COR-L47 (cell line): ENCODE measurements at regions not wholly inside any gene's neighbourhood (a gene's known extent, or its start where the extent isn't known, plus 50 kb on each side); places are given as distances from the start of the nearest gene placed in this dataset.
"Not testable (repeated sequence)": the region's sequence is repeated elsewhere in the genome, so short reads cannot be mapped to it uniquely, and the experiment has no call there.

Source experiments
- DNase-seq: peaks from one replicate; lab custom pipeline; 2025; lab: John Stamatoyannopoulos, UW

DNA sequence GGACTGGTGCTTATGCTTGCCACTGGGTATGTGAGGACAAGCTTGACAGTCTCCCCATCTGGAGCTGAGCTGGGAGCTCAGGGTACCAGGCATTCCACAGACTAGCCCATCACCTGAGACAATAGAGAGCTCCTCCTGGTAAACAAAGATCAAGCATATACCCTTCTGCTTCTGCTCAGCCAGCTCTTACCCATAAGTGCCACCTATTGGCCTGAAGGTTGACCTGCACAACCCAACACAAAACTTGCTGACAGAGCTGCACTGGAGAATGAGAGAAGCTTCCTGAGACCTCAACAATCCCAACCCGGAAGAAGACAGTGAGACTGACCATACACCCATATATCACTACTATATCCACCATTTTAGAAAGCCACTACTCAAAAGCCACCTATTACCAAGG is 1049.2 kb upstream of the INTU start:
- DNase-seq: no peak

DNA sequence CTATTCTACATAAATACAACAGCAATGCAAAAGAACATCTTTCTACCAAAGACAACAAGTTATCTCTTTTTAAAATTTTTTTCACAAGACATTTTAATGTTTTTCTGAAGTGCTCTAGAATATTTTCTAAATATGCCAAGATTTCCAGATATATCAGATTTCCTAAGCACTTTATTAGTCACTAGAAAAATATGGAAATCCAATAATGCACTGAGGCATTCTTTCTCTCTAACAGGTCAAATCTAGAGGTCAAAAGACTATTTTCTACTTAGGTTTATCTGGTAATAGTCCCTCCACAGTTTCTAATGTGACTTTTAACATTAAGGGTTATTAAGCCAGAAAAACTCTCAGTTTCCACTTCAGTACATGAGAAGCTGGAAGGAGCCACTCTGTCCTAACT is 1041.2 kb upstream of the INTU start:
- DNase-seq: no peak

DNA sequence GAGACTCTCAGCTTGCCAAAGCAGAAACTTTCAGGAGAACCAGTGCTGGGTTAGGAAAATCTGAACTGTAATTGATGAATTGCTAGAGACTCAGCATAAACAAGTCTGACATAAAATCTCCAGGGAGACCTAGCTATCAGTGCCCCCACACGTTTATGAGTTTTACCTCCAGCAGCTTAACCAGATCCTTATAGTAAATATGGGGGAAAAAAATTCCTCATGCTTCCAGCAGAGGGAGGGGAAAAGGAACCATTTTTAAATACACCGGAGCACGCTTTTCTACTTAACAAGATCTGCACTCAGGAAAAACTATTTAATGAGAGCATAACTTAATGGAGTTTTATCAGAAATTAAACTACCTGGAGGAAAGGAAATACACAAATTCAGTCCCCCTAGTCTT is 1040.7 kb upstream of the INTU start:
- DNase-seq: no peak

DNA sequence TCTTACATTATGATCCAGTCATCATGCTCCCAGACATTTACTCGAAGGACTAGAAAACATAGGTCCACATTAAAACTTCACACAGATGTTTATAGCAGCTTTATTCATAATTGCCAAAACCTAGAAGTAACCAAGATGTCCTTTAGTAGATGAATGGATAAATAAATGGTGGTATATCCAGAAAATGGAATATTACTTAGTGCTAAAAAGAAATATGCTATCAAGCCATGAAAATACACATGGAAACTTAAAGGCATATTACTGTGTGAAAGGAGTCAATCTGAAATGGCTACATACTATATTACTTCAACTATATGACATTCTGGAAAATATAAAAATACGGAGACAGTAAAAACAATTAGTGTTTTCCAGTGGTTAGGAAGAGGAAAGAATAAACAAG is 1039.1 kb upstream of the INTU start:
- no peak for DNase-seq

DNA sequence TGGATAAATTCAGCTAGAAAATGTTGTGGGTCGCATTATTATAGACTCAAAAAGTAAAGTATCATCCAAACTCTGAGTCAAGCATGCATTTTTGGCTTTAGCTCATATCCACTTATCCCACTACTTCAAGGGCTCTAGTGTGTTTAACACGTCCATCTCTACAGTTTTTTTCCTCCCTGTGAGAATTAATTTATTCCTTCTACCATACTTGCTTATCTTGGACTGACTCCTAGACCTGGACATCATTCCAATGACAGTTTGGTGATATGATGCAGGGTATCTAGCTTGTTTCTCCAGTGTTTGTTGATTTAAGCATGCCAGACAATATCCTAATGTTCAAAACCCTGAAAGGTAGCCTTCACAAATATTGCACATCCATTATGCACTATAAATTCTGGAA is 1037.1 kb upstream of the INTU start:
- no peak for DNase-seq

DNA sequence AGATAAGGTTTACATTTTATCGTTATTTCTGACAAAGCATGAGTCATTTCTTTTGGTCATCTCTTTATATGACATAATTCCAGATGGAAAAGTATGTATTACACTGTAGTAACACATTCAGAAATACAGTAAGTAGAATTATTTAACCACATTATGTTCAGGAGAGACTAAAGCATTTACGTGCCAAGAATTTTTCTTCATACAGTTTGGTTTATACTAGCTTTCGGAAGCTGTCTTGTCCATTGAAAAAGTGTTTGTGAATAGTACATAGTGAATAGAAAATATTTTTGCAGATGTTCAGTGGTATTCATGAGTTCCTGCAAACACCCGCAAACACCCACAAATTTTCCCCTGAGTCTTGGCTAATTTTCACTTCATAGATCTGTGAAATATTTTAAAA is 1033.0 kb upstream of the INTU start:
- DNase-seq: no peak

DNA sequence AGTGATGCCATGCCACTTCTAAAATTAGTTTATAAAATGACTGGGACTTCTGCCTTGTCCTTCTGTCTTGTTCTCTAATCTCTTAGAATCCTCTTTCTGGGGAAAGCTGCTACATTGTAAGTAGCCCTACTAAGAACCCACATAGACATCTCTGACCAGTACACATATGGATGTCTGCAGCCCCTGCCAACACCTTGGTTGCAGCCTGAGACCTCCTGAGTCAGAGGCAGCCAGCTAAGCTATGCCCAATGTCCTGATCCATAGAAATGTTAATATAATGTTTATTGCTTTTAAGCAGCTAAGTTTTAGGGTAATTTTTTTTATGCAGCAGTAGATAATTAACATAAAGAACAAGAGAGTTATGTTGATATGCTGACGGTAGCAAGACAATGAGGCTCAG is 1029.5 kb upstream of the INTU start:
- DNase-seq: no peak

DNA sequence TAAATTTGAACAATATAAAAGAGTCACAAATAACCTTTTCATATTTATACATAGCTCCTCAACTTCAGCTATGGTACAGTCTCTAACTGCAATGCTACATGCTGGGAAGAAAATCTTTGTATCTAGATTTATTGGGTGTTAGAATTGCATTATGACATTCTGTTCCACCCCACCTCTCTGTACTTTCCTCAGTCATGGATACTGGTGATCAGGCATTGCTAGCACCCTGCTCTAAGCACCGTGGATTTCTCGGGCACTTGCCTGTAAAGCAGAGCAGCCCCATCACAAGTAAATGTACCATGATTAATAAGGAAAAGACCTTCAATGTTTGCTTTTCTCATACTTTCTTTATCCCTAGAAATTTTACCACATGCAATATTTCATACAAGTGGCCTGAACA is 1028.9 kb upstream of the INTU start:
- no peak for DNase-seq

DNA sequence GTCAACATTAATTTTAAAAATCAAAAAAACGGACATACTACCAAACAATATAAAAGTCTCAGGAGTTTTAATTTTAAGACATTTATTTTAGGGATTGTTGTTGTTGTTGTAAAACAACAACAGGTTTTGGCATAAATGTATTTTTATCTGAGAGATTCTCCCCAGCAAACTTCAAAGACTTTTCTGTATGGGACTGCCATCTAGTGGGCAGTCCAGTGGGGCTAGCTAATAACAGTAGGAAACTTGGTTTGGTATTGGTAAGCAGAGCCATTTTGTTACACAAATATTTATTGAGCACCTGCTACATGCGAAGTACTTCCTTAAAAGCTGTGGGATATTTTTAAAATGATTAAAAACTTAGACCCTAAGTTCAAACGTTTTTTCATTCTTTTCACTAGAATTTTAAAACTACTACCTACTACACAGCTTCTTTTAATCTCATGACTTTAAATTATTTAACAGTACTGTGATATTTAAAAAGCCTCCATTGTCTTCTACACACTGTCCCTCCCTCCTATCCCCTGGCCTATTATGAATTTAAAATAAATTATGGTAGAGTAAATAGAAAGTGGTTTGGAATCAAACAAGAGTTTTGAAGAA is 1028.4 kb upstream of the INTU start:
- DNase-seq: peak; percentile 33

DNA sequence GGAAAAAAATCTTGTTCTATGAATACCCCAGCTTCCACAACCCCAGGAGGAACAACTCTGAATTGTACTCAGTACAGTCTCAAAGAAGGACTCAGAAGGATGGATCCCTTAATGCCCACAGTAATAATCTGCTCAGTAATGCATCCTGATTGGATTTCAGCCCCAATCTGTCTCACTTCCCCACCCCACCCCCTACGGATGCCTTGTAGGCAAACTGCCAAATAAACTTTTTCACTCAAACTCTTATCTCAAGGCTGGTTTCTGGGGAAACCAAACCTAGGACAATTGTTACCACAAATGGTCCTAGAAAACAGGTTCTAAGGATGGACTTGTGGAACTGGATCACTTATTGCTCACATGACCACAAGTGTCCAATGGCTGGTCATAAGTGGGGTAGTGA is 1021.8 kb upstream of the INTU start:
- DNase-seq: no peak

DNA sequence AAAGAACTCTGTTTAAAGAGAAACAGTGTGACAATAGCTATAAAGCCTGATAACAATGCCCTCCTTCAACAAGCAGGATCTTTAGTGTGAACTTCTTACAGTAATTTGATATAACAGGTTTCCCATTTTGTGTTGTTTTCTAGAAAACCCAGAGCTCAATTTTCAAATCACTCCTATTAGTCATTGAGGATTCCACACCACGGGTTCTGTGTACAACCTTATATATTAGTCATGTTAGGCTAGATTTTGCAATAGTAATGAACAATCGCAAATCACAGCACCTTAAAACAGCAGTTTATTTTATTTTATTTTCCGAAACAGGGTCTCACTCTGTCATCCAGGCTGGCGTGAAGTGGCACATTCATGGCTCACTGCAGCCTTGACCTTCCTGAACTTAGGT is 1020.9 kb upstream of the INTU start:
- no peak for DNase-seq

DNA sequence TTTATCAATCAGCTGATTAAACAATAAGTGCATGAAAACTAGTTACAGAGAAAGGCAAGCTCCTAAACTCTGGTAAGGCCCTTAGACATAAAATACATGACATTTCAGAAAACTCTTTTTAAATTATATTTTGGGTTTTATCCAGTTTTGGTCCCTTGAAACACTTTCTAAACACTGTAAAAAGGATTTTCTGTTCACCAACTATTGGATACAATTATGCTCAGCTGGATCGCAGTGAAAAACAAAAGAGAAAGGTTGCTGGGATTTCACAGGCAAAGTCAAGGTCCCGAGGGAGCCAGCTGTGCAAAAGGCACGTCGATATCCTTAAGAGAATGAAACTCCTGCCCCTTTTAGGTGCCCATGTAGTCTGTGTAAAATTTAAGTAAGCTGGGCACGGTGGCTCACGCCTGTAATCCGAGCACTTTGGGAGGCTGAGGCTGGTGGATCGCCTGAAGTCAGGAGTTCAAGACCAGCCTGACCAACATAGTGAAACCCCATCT is 1018.4 kb upstream of the INTU start:
- DNase-seq: no peak

DNA sequence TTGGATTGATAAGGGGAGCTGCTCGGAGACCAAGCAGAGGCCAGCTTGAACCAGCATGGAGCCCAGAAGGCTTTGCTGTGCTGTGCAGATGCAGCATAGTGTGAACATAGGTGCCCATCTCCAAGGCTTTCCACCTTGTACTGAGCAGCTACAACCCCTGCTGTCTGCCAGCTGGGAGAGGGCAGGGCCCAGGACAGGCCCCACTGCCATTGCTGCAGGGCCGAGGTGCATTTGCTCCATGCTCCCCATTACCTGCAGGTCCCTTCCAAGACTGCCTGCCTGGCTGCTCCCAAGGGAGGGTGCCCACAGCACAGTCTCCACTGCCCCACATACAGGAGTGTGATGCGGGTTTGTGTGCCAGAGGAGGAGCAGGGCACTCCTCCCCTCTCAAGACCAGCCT is 1016.0 kb upstream of the INTU start:
- DNase-seq: no peak

DNA sequence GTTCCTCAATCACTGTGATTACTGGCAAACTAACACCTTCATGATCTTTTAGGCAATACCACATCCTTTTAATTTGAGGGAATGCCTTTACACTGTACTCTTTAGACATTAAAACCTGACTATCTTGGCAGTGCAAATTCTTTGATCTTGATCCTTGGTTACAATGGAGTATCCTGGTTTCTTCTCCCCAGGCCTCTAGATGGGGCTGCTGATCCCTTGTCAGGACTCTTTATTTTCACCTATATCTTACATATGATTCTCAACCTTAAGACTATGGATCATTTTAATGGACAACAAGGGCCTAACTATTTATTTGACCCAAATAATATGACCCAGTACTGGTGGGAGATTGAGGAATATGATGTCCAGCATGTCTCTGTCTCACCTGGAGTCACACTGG is 1005.5 kb upstream of the INTU start:
- no peak for DNase-seq

DNA sequence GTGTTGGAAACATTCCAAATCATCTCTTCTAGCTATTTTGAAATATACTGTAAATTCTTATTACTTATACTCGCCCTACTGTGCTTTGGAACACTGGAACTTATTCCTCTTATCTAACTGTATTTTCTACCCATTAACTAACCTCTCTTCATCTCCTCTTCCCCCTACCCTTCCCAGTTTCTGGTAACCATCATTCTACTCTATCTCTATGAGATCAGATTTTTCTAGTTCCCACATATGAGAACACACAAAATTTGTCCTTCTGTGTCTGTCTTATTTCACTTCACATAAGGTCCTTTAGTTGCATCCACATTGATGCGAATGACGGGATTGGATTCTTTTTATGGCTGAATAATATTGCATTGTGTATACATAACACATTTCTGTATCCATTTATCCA is 1003.8 kb upstream of the INTU start:
- DNase-seq: no peak

DNA sequence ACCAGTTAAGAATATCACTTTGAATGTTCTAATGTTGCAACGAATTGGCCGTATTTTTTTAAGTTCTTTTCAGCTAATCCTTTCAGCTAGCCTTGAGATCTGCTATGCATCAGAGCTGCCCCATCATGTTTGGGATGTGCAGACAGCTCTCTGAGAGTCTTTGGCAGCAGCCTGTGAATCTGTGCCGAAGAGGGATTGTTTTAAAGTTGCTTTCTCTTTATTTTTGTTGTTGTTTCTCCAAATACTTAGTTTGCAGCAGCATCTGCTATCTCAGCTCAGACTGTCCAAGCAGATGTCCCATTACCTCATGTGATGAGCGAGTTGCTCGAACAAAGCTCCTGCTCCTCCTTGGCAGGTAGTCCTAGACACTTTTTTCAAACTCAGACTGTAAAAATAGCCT is 1002.5 kb upstream of the INTU start:
- DNase-seq: no peak

DNA sequence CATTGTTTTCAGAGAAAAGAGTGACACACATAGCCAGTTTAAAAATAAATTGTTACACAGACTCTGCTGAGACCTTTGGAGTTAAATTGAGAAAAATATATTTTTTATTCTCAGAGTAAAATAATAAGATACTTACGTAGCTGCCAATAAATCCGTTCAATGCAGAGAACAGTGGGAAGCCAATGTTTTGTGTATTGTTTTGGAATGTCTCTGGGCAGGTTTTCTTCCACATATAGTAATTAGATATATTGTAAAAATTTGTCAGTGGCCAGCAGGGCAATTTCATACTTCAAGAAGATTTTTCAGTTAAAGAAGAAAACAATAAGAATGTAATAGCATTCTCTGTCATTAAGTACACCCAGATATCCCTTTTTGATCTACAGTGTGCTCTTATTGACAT is 999.5 kb upstream of the INTU start:
- DNase-seq: no peak

DNA sequence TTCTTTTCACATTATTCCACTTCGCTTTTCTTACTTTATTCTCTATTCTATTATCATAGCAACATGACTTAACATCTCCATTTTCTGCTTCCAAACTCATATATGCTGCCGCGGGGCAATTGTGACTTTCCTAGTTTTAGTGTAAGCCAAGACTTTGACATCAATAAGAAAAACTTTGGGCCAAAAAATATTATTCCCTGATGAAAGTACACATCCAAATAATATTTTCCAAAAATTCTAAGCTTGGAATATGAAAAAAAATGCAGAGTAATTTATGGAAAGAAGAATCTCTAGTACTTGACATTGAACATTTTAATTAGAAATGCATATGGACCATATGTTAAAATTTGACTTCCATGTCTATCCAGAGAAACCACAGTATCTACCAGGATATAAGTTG is 995.1 kb upstream of the INTU start:
- no peak for DNase-seq

DNA sequence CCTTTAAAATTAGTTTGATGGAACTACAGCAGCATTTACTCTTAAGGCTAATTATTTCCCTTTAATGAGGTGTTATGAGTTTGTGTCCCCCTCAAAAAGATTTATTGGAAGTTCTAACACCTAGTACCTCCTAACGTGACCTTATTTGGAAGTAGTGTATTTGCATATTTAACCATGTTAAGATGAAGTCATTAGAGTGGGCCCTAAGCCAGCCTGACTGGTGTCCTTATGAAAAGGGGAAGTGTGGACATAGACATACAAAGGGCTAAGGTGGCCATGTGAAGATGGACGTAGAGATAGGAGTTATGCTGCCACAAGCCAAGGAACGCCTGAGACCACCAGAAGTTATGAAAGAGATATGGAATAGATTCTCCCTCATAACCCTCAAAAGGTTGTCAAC is 985.4 kb upstream of the INTU start:
- no peak for DNase-seq

DNA sequence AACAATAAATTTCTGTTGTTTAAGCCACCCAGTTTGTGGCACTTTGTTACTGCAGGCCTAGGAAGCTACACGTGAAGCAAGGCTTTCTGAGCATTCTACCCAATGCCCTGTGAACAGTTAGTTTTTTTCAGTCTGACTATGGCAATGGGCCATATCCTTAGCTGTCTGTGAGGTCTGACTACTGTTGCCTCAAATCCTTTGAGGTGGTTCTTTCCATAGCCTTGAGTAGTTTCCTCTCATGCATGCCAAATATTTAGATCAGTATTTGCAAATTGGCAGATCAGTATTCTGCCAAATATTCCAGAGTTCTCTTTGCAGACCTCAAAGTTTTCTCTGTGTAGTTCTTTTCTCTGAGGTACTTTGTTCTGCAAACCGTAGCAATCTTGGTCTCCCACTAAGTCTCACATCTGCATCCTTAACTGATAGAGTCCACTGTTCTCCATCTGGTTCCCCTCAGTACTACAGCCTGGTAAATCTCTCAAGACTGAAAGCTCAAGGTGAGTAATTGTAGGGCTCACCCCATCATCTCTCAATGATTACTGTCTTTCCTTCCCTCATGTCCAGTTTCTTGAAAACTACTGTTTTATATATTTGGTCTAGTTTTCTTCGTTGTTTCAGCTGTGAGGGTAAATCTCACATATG is 984.9 kb upstream of the INTU start:
- DNase-seq: no peak

DNA sequence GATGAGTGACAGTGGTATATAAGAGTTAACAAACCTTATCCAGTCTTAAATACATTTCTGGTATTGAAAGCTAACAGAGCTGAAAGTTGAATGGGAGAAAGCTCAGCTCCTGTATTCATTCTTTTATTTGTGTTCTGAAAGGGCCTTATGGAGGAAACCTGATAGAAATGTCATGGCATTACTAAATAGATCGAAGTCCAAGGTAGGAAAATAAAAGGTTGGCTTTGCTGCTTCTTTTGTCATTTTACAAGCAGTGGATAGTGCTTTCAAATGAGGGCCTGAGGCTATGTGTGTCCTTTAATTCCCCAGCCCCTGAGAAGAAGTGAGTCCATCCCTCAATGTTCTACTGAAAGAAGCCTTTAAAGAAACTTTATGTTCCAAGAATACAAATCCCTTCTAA is 974.3 kb upstream of the INTU start:
- DNase-seq: no peak

DNA sequence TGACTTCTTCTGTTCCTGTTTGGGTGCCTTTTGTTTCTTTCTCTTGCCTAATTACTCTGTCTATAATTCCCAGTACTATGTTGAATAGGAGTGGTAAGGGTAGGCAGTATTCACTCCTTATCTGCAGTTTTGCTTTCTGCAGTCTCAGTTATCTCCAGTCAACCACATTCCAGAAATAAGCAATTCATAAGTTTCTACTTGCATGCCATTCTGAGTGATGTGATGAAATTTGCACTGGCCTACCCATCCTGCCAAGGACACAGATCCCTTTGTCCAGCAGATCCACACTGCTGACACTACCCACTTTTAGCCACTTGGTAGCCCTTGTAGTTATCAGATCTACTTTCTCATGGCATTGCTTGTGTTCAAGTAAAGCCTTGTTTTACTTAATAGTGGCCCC is 971.6 kb upstream of the INTU start:
- no peak for DNase-seq

DNA sequence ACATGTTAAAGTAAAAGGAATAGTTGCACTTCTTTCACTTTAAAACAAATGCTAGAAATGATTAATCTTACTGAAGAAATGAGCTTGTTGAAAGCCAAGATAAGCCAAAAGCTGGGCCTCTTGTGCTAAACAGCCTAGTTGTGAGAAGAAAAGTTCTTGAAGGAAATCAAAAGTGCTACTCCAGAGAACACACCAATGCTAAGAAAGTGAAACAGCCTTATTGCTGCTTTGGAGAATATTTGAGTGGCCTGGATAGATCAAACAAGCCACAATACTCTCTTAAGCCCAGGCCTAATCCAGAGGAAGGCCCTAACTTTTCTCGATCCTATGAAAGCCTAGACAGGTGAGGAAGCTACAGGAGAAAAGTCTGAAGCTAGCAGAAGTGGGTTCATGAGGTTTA is 967.9 kb upstream of the INTU start:
- no peak for DNase-seq

DNA sequence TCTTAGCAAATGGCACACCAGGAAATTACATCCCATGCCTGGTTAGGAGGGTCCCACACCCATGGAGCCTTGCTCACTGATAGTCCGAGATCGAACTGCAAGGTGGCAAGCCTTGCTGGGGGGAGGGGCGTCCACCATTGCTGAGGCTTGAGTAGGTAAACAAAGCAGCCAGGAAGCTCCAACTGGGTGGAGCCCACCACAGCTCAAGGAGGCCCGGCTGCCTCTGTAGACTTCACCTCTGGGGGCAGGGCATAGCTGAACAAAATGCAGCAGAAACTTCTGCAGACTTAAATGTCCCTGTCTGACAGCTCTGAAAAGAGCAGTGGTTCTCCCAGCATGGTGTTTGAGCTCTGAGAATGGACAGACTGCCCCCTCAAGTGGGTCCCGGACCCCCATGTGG is 962.7 kb upstream of the INTU start:
- not testable (repeated sequence) for DNase-seq
